Progenitor cell of endocrine pancreas (in vitro differentiated cells): ENCODE measurements at regions not wholly inside any gene's neighbourhood (a gene's known extent, or its start where the extent isn't known, plus 50 kb on each side); places are given as distances from the start of the nearest gene placed in this dataset.

Source experiments
- DNase-seq: peaks from one replicate; pipeline ENCODE4 v3.0.0; 2021; ENCODE audit warnings: low spot score; ENCODE audit not compliant: unreplicated experiment
- H3K27ac Mint-ChIP-seq: 2 replicates; pipeline ENCODE4 v1.8.0; 2021; ENCODE audit warnings: mild to moderate bottlenecking, moderate library complexity, mixed read lengths
- H3K27me3 Mint-ChIP-seq: 2 replicates; pipeline ENCODE4 v1.8.0; 2021; ENCODE audit warnings: mixed read lengths
- H3K36me3 Mint-ChIP-seq: 2 replicates; pipeline ENCODE4 v1.8.0; 2022; ENCODE audit warnings: mixed read lengths; ENCODE audit not compliant: insufficient read depth
- H3K4me1 Mint-ChIP-seq: 2 replicates; pipeline ENCODE4 v1.8.0; 2021; ENCODE audit warnings: low read depth, mixed read lengths
- H3K4me3 Mint-ChIP-seq: 2 replicates; pipeline ENCODE4 v1.8.0; 2021; ENCODE audit warnings: low read depth, mild to moderate bottlenecking, moderate library complexity, mixed read lengths
- H3K9me3 Mint-ChIP-seq: 2 replicates; pipeline ENCODE4 v1.8.0; 2021; ENCODE audit warnings: low read depth, mixed read lengths
- TF ChIP-seq, protein P1 (sequence below): fragments of 200-600 bp; sonication (generic); IDR thresholded peaks from one replicate; pipeline ENCODE4 v1.5.0; 2021; ENCODE audit warnings: antibody characterized with exemption, mild to moderate bottlenecking; ENCODE audit not compliant: unreplicated experiment

DNA sequence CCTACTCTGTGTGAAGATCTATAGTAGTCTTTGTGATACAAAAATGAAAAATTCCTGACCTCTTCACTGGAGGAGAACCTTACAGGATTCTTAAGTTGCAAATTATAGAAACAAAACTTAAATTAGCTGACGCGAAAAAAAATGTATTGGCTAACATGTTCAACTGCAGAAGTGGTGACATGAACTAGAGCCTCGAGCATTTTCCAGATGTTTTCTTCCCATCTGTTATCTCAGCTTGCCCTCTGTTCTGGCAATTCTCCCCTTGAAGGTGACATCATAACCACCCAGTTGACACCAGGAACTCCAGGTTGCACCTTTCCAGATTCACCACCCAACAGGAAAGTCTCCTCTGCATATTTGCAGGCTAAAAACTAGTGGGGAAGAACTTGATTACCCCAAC lies 222.4 kb downstream of the KDR start:
- H3K4me3 Mint-ChIP-seq = no peak overlapping the region

DNA sequence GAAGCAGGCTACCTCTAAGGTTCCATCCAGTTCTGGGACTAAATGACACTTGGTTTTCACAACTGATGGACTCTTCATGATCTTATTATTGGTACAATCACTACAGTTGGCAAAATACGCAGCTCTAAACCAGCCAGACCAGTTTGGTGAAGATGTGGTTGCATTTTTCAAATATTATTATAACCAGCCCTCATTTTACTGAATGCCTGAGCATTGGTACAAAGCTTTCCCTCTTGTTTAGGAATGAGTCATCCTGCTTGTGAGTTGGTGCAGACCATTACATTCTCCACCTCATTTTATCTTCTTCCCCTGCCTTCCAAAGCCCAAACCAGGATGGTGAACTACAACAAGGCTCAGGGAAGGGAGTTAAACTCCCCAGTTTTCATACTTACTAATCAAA lies 223.1 kb downstream of the KDR start:
- no peak overlapping the region for H3K4me3 Mint-ChIP-seq
- H3K27ac Mint-ChIP-seq = no peak overlapping the region
- H3K36me3 Mint-ChIP-seq = peaks cover 2% of the 10 kb centered on the region
- TF ChIP-seq, protein P1, sequence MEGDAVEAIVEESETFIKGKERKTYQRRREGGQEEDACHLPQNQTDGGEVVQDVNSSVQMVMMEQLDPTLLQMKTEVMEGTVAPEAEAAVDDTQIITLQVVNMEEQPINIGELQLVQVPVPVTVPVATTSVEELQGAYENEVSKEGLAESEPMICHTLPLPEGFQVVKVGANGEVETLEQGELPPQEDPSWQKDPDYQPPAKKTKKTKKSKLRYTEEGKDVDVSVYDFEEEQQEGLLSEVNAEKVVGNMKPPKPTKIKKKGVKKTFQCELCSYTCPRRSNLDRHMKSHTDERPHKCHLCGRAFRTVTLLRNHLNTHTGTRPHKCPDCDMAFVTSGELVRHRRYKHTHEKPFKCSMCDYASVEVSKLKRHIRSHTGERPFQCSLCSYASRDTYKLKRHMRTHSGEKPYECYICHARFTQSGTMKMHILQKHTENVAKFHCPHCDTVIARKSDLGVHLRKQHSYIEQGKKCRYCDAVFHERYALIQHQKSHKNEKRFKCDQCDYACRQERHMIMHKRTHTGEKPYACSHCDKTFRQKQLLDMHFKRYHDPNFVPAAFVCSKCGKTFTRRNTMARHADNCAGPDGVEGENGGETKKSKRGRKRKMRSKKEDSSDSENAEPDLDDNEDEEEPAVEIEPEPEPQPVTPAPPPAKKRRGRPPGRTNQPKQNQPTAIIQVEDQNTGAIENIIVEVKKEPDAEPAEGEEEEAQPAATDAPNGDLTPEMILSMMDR = no peak
- no peak for DNase-seq
- H3K9me3 Mint-ChIP-seq = peaks cover 6% of the 10 kb centered on the region
- H3K27me3 Mint-ChIP-seq = no peaks in the 10 kb centered on the region
- peaks cover 2% of the 10 kb centered on the region for H3K4me1 Mint-ChIP-seq

More for the DNA sequence above, 222.4 kb downstream of the KDR start:
- TF ChIP-seq, protein P1 = no peak
- DNase-seq = no peak
- H3K27ac Mint-ChIP-seq = no peak overlapping the region
- no peaks in the 10 kb centered on the region for H3K27me3 Mint-ChIP-seq
- H3K9me3 Mint-ChIP-seq = peaks cover 10% of the 10 kb centered on the region
- peaks cover under 1% of the 10 kb centered on the region for H3K4me1 Mint-ChIP-seq
- H3K36me3 Mint-ChIP-seq = peaks cover 2% of the 10 kb centered on the region

DNA sequence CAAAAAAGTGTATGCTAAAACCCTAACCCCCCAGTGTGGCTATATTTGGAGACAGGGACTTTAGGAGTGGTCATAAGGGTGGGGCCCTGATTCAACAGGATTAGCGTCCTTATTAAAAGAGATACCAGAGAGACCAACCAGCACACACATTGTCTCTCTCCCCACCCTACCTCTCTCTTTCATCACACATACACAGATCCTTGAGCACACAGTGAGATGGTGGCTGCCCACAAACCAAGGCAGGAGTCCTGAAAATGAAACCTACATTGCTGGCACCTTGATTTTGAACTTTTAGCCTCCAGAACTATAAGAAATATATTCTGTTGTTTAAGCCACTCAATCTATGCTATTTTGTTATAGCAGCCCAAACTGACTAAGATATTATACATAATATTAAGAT lies 224.2 kb downstream of the KDR start:
- Mint-ChIP-seq H3K4me3 (no peak overlapping the region), H3K4me1 (peaks cover 3% of the 10 kb centered on the region), H3K36me3 (peaks cover 1% of the 10 kb centered on the region), H3K27me3 (no peaks in the 10 kb centered on the region), H3K9me3 (peaks cover 3% of the 10 kb centered on the region), H3K27ac (no peak overlapping the region)
- TF ChIP-seq, protein P1 = no peak
- DNase-seq = no peak

DNA sequence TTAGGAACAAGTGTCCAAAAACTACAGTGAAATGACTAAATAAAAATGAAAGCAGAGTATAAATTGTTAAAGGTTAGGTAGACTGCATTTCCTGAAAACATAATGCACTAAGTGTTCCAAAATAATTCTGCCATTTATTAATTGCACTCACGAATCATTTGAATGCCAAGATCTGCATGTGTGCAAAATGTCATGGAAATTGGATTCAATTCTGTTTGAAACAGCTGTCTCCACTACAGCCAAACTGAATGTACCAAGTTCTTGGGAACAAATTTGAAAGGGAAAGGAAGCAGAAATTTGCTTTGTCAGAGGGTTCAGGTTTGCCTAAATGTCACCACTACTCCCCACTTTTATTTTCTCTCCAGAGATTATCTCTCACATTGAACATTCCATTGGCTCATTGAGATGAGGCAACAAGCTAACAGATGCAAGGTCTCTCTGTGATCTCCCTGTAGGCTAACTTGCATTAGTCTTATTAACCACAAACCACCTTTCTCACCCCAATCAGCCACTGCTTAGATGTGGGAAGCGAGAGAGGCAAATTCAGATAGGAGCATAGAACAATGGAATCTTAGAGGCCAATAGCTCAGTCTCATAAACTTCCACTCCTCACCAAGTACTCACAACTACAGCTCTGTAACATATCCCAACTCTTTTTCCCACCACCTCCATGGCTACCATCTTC lies 226.6 kb downstream of the KDR start:
- TF ChIP-seq, protein P1 = no peak
- no peak overlapping the region for H3K4me3 Mint-ChIP-seq
- peaks cover 3% of the 10 kb centered on the region for H3K4me1 Mint-ChIP-seq
- no peak for DNase-seq
- H3K36me3 Mint-ChIP-seq = no peaks in the 10 kb centered on the region
- no peak overlapping the region for H3K27ac Mint-ChIP-seq
- no peaks in the 10 kb centered on the region for H3K9me3 Mint-ChIP-seq
- H3K27me3 Mint-ChIP-seq = peaks cover 2% of the 10 kb centered on the region

GRCh38 chr4:54898056-54898562 lies 227.3 kb downstream of the KDR start:
- H3K9me3 Mint-ChIP-seq = no peaks in the 10 kb centered on the region
- H3K4me3 Mint-ChIP-seq = no peak overlapping the region
- no peak overlapping the region for H3K27ac Mint-ChIP-seq
- no peaks in the 10 kb centered on the region for H3K36me3 Mint-ChIP-seq
- H3K4me1 Mint-ChIP-seq = peaks cover 3% of the 10 kb centered on the region
- H3K27me3 Mint-ChIP-seq = peaks cover 7% of the 10 kb centered on the region
- TF ChIP-seq, protein P1 = no peak
- DNase-seq = no peak
